Heart right ventricle (tissue), 16 donors: ENCODE measurements at regions not wholly inside any gene's neighbourhood (a gene's known extent, or its start where the extent isn't known, plus 50 kb on each side); places are given as distances from the start of the nearest gene placed in this dataset.

Source experiments
- ATAC-seq, 8 donors: fragments of 200-7000 bp; cut with Tn5 transposase; one replicate each; pipeline ENCODE4 v1.9.1; 2020; ENCODE audit warnings: mild to moderate bottlenecking in 8 of 8, moderate library complexity in 8 of 8, moderate number of reproducible peaks in 1 of 8
- DNase-seq, 2 donors: peaks; one replicate each; pipeline ENCODE4 v3.0.0-alpha.2; 2020
- H3K27ac ChIP-seq, 10 donors: fragments of 200-600 bp; sonication (generic) in 2 of 10; one replicate each; pipeline versions ENCODE4 v1.5.0 to v1.8.0; 2020 to 2022; ENCODE audit warnings: mild to moderate bottlenecking in 3 of 10
- H3K27me3 ChIP-seq, 7 donors: fragments of 200-600 bp; one replicate each; pipeline ENCODE4 v1.8.0; 2021 to 2022; ENCODE audit warnings: mild to moderate bottlenecking in 2 of 7
- H3K36me3 ChIP-seq, 9 donors: fragments of 200-600 bp; sonication (generic) in 1 of 9; one replicate each; pipeline versions ENCODE4 v1.5.0 to v1.8.0; 2020 to 2022; ENCODE audit warnings: mild to moderate bottlenecking in 2 of 9
- H3K4me1 ChIP-seq, 9 donors: fragments of 200-600 bp; sonication (generic) in 1 of 9; one replicate each; pipeline versions ENCODE4 v1.5.0 to v1.8.0; 2020 to 2022; ENCODE audit warnings: mild to moderate bottlenecking in 4 of 9
- H3K4me3 ChIP-seq, 10 donors: fragments of 200-600 bp; sonication (generic) in 2 of 10; one replicate each; pipeline versions ENCODE4 v1.5.0 to v1.8.0; 2020 to 2022; ENCODE audit warnings: mild to moderate bottlenecking in 7 of 10, moderate library complexity in 2 of 10
- H3K9me3 ChIP-seq, 11 donors: fragments of 200-600 bp in 10 of 11; sonication (generic) in 2 of 11; one replicate each; pipeline versions ENCODE4 v1.5.0 to v1.8.0; 2013 to 2022; ENCODE audit warnings: mild to moderate bottlenecking in 2 of 11, control low read depth in 1 of 11, moderate library complexity in 1 of 11
- CTCF ChIP-seq, 9 donors: fragments of 200-600 bp; sonication (generic) in 2 of 9; IDR thresholded peaks; one replicate each; pipeline versions ENCODE4 v1.5.0 to v1.8.0; 2021 to 2022; ENCODE audit warnings: antibody characterized with exemption in 9 of 9, mild to moderate bottlenecking in 5 of 9, moderate library complexity in 1 of 9
- WGBS, 2 donors: extraction: QIAGEN DNeasy Blood & Tissue Kit; methylation state at CpG; one replicate each; pipeline ENCODE4 v1.1.7; 2013; ENCODE audit warnings: inconsistent platforms in 1 of 2; 5-methylcytosine and 5-hydroxymethylcytosine counted together
- intact Hi-C, 10 donors: fragments of 100-400 bp; cut with DNase I; formaldehyde crosslinking; loops; one replicate each; pipeline versions ENCODE4 v1.11.1 to v1.14.2; 2022
- donor health status: Arrhythmogenic right ventricular cardiomyopathy.
- donor health status: ischemic (EF 13 %, LVEDD 7.1; RV severe dilation, severe dysfunction).
- donor health status: healthy with polysubstance abuse.
- donor health status: DM: no; HTN: yes; CAD: no.
- donor health status: DM: no; HTN: no; CAD: no.
- donor health status: ischemic (EF 25% LVEDD 6.9; RV normal size, moderate dysfunction).
- donor health status: ischemic (EF 25% LVEDD 5.7; RV mildly dilated, moderate dysfunction).
- donor health status: healthy.
- donor health status: DM: yes; HTN: yes; CAD: no.
- donor health status: Ischemic cardiomyopathy.
- donor health status: ischemic (EF 35%, LVEDD 5.7; RV mildly dilated, moderate dysfunction).
- donor health status: nonischemic (EF 11% LVEDD 7.7; RV severe dilation, severe dysfunction).
- donor health status: DM: yes; HTN: yes; CAD: no.
- donor health status: PGD.
- donor health status: ischemic (EF 29% LVEDD 5.4; RV normal size, mild dysfunction).
- donor health status: nonischemic (EF 23%, LVEDD 6.1; RV moderate dilation, normal function).

GRCh38 chr5:123808461-123809380 lies 296.7 kb downstream of the CSNK1G3 start:
- intact Hi-C loops = loop anchor here in 1 of 10 donors (5.0 kb wide), 1 partner anchor 106 kb away; no protein-coding TSS in a partner anchor
- Histone ChIP-seq H3K36me3 (no peaks in the 10 kb centered on the region), H3K9me3 (no peaks in the 10 kb centered on the region), H3K4me3 (no peak overlapping the region), H3K4me1 (peaks cover 6 to 65% (median 41%) of the 10 kb centered on the region in 9 donors), H3K27ac (peak overlapping the region in 7 of 10 donors; percentile 32 to 77 (median 58)), H3K27me3 (no peaks in the 10 kb centered on the region)
- WGBS, 2 donors = 46 to 48% methylated on average over 9 of the region's 9 CpGs
- TF ChIP-seq CTCF (IDR thresholded peaks at IDR 0.05) = no peak
- no peak for DNase-seq
- ATAC-seq = peak in 1 of 8 donors; percentile 12

- intact Hi-C loops = loop anchor here in 1 of 10 donors (5.0 kb wide), 1 partner anchor 105 kb away; no protein-coding TSS in a partner anchor
- peak; percentile 47 to 89 (median 70) for ATAC-seq
- Histone ChIP-seq H3K4me3 (no peak overlapping the region), H3K9me3 (no peaks in the 10 kb centered on the region), H3K27me3 (no peaks in the 10 kb centered on the region), H3K4me1 (peaks cover 6 to 59% (median 41%) of the 10 kb centered on the region in 9 donors), H3K36me3 (no peaks in the 10 kb centered on the region), H3K27ac (peak overlapping the region in 6 of 10 donors; percentile 41 to 77 (median 62))
- DNase-seq = no peak
- WGBS, 2 donors = 42 to 58% methylated on average over 5 of the region's 5 CpGs
- no peak for TF ChIP-seq CTCF (IDR thresholded peaks at IDR 0.05)
Measured at GRCh38 chr5:123807177-123807945, 295.4 kb downstream of the CSNK1G3 start.

GRCh38 chr5:123806644-123807043 lies 294.7 kb downstream of the CSNK1G3 start:
- Histone ChIP-seq H3K9me3 (no peaks in the 10 kb centered on the region), H3K4me1 (peaks cover 6 to 52% (median 41%) of the 10 kb centered on the region in 9 donors), H3K27ac (peak overlapping the region in 6 of 10 donors; percentile 41 to 77 (median 62)), H3K4me3 (no peak overlapping the region), H3K36me3 (no peaks in the 10 kb centered on the region), H3K27me3 (no peaks in the 10 kb centered on the region)
- 46 to 58% methylated on average over 1 of the region's 1 CpG for WGBS, 2 donors
- intact Hi-C loops = loop anchor here in 1 of 10 donors (5.0 kb wide), 1 partner anchor 104 kb away; no protein-coding TSS in a partner anchor
- no peak for DNase-seq
- TF ChIP-seq CTCF (IDR thresholded peaks at IDR 0.05) = no peak
- ATAC-seq = no peak

- ATAC-seq (no peak), DNase-seq (no peak)
- TF ChIP-seq CTCF (IDR thresholded peaks at IDR 0.05) = no peak
- Histone ChIP-seq H3K4me1 (peaks cover 5 to 39% (median 33%) of the 10 kb centered on the region in 9 donors), H3K9me3 (no peaks in the 10 kb centered on the region), H3K4me3 (no peak overlapping the region), H3K27me3 (no peaks in the 10 kb centered on the region), H3K36me3 (no peaks in the 10 kb centered on the region), H3K27ac (no peak overlapping the region)
- intact Hi-C loops = loop anchor here in 1 of 10 donors (5.0 kb wide), 1 partner anchor 103 kb away; no protein-coding TSS in a partner anchor
Measured at GRCh38 chr5:123805300-123805699, 293.3 kb downstream of the CSNK1G3 start.
